ENCODE measurements at regions not wholly inside any gene's neighbourhood (a gene's known extent, or its start where the extent isn't known, plus 50 kb on each side); places are given as distances from the start of the nearest gene placed in this dataset.

GRCh38 chr7:12861070-12861469 lies 173.6 kb downstream of the ARL4A start:
- TF ChIP-seq CTCF (IDR thresholded peaks at IDR 0.05) (no peak), POLR2AphosphoS5 (IDR thresholded peaks at IDR 0.05) (no peak), EP300 (IDR thresholded peaks at IDR 0.05) (no peak)
